K562 (cell line): ENCODE measurements at regions not wholly inside any gene's neighbourhood (a gene's known extent, or its start where the extent isn't known, plus 50 kb on each side); places are given as distances from the start of the nearest gene placed in this dataset.

Experiments used
- ATAC-seq: fragments of 200-7000 bp; cut with Tn5 transposase; 3 replicates; pipeline ENCODE4 v1.9.1; 2020; ENCODE audit warnings: moderate library complexity
- BruUV-seq: library from RNA; stranded (reverse); fragments of 400-500 nt; replicated peaks from 2 replicates; lab custom pipeline; 2021; lab: Mats Ljungman, UMichigan
- CTCF ChIA-PET: fragments of 300-600 bp; formaldehyde crosslinking; extraction: SDS; loops from one replicate; lab custom pipeline; 2021; ENCODE audit warnings: low intra/inter-chr PET ratio; lab: Yijun Ruan, JAX
- POLR2A ChIA-PET: fragments of 300-600, 350-650 bp; sonication (Branson Sonifier 250); formaldehyde crosslinking; extraction: SDS; loops from one replicate; lab custom pipeline; 2021; ENCODE audit warnings: antibody characterized with exemption, inconsistent platforms; lab: Yijun Ruan, JAX
- DNase-seq, 4 experiments: peaks; one replicate each; pipeline versions ENCODE4 v3.0.0 to v3.0.0-alpha.2; 2011 to 2018; ENCODE audit warnings: low spot score in 3 of 4, mixed read lengths in 3 of 4; ENCODE audit errors: extremely low read depth in 1 of 4
- FAIRE-seq: peaks from 2 replicates; lab custom pipeline; 2011; peaks lifted over from hg19 to GRCh38; lab: Jason Lieb, UNC
- H2AFZ ChIP-seq: 2 replicates; pipeline ENCODE4 v1.6.0; 2011; ENCODE audit warnings: low read depth, low read length, control low read depth, inconsistent platforms
- H3K27ac ChIP-seq: fragments of 200-600 bp; 3 replicates; pipeline ENCODE4 v1.8.0; 2011; ENCODE audit warnings: low read depth, mild to moderate bottlenecking, control low read depth, inconsistent platforms, low read length, moderate library complexity, mixed read lengths; ENCODE audit errors: extremely low read depth
- H3K27me3 ChIP-seq, 2 experiments: fragments of 300-600 bp in 1 of 2; 2 replicates in 1 of 2; 3 replicates in 1 of 2; pipeline versions ENCODE4 v1.6.0 to v1.8.0; 2011; ENCODE audit warnings: inconsistent platforms in 2 of 2, low read length in 2 of 2, mild to moderate bottlenecking in 1 of 2, mixed read lengths in 1 of 2, moderate library complexity in 1 of 2; ENCODE audit not compliant: control insufficient read depth in 2 of 2, insufficient read depth in 2 of 2
- H3K36me3 ChIP-seq: fragments of 300-600 bp; 3 replicates; pipeline ENCODE4 v1.8.0; 2011; ENCODE audit warnings: mild to moderate bottlenecking, low read length, inconsistent platforms; ENCODE audit not compliant: control insufficient read depth, insufficient read depth
- H3K4me1 ChIP-seq, 2 experiments: fragments of 200-600 bp in 1 of 2; replicated peaks in 1 of 2; 2 replicates in 1 of 2; 3 replicates in 1 of 2; pipeline versions ENCODE4 v1.5.1 to v1.8.0; 2011; ENCODE audit warnings: inconsistent platforms in 2 of 2, low read length in 2 of 2, mild to moderate bottlenecking in 1 of 2, mixed read lengths in 1 of 2, moderate library complexity in 1 of 2; ENCODE audit not compliant: control insufficient read depth in 2 of 2, insufficient read depth in 2 of 2
- H3K4me2 ChIP-seq: 2 replicates; pipeline ENCODE4 v1.6.1; 2011; ENCODE audit warnings: low read length, control low read depth, inconsistent platforms, mixed read lengths; ENCODE audit not compliant: insufficient read depth
- H3K4me3 ChIP-seq: fragments of 200-600 bp; sonication (generic), shearing (Covaris generic); 2 replicates; pipeline ENCODE4 v1.5.1; 2016; ENCODE audit warnings: control low read depth, inconsistent platforms
- H3K79me2 ChIP-seq: fragments of 200-600 bp; 3 replicates; pipeline ENCODE4 v1.8.0; 2011; ENCODE audit warnings: low read length, inconsistent platforms; ENCODE audit not compliant: control insufficient read depth, insufficient read depth
- H3K9ac ChIP-seq, 2 experiments: 2 replicates each; pipeline versions ENCODE4 v1.6.0 to v1.6.1; 2011; ENCODE audit warnings: low read depth in 2 of 2, low read length in 2 of 2, control low read depth in 1 of 2, inconsistent platforms in 1 of 2, mild to moderate bottlenecking in 1 of 2, mixed read lengths in 1 of 2; ENCODE audit not compliant: insufficient read depth in 1 of 2
- H3K9me1 ChIP-seq: one replicate; pipeline ENCODE4 v1.6.0; 2011; ENCODE audit warnings: inconsistent platforms, mild to moderate bottlenecking, low read length, moderate library complexity; ENCODE audit not compliant: control insufficient read depth, insufficient read depth
- H3K9me3 ChIP-seq: replicated peaks from 2 replicates; pipeline ENCODE4 v1.5.1; 2011; ENCODE audit warnings: low read depth, low read length, inconsistent platforms; ENCODE audit not compliant: control insufficient read depth, insufficient read depth
- H4K20me1 ChIP-seq: replicated peaks from 2 replicates; pipeline ENCODE4 v1.6.1; 2011; ENCODE audit warnings: low read length, inconsistent platforms, mixed read lengths; ENCODE audit not compliant: control insufficient read depth, insufficient read depth
- HMGN3 ChIP-seq: IDR thresholded peaks from 2 replicates; pipeline ENCODE4 v1.6.1; 2011; ENCODE audit warnings: borderline replicate concordance, low read depth, mild to moderate bottlenecking, mixed read lengths, low read length; ENCODE audit not compliant: insufficient read length; ENCODE audit errors: extremely low read depth
- KLF13 ChIP-seq: fragments of 450-650 bp; IDR thresholded peaks from 2 replicates; pipeline ENCODE4 v1.6.1; 2016; ENCODE audit warnings: missing genetic modification characterization, low read depth, mild to moderate bottlenecking, missing compliant biosample characterization, moderate library complexity, borderline replicate concordance
- MTA2 ChIP-seq: fragments of 450-650 bp; IDR thresholded peaks from 2 replicates; pipeline ENCODE4 v1.6.1; 2016; ENCODE audit warnings: low read depth
- NCOA6 ChIP-seq: fragments of 450-650 bp; IDR thresholded peaks from 2 replicates; pipeline ENCODE4 v1.6.1; 2017; ENCODE audit warnings: mild to moderate bottlenecking
- POLR2A ChIP-seq: fragments of 450-650 bp; conservative IDR thresholded peaks from 2 replicates; pipeline ENCODE4 v1.6.1; 2016
- RBM22 ChIP-seq: fragments of 200-400 bp; formaldehyde crosslinking; IDR thresholded peaks from 2 replicates; pipeline ENCODE4 v1.6.1; 2018; ENCODE audit warnings: low read length, low read depth; ENCODE audit not compliant: poor library complexity, severe bottlenecking
- SMAD3 ChIP-seq: fragments of 450-650 bp; formaldehyde crosslinking; conservative IDR thresholded peaks from 2 replicates; pipeline ENCODE4 v1.4.0; 2020; ENCODE audit warnings: mild to moderate bottlenecking
- ZNF12 ChIP-seq: sonication (generic); formaldehyde crosslinking; IDR thresholded peaks from 2 replicates; pipeline ENCODE4 v1.4.0; 2020; ENCODE audit warnings: mild to moderate bottlenecking, missing genetic modification reagents
- ZNF668 ChIP-seq: fragments of 250-450 bp; sonication (Bioruptor Pico); IDR thresholded peaks from 2 replicates; pipeline ENCODE4 v1.8.0; 2022; ENCODE audit warnings: mild to moderate bottlenecking, inconsistent platforms
- WGBS: fragments of 100-300 bp; shearing (Covaris generic); methylation state at CpG from one replicate; pipeline ENCODE4 v1.1.6; 2016; ENCODE audit warnings: low coverage, mixed read lengths; ENCODE audit not compliant: insufficient coverage; ENCODE audit errors: missing lambda C conversion rate; 5-methylcytosine and 5-hydroxymethylcytosine counted together
- in situ Hi-C: fragments of 300-500 bp; cut with MboI; formaldehyde crosslinking; loops from 4 replicates; pipeline ENCODE4 v1.15.0; 2018; ENCODE audit warnings: inconsistent platforms, mixed read lengths
- intact Hi-C: fragments of 100-400 bp; cut with micrococcal nuclease; formaldehyde crosslinking; loops from 2 replicates; pipeline ENCODE4 v1.14.2; 2022
- TF ChIP-seq, protein P1 (sequence below): fragments of 450-650 bp; formaldehyde crosslinking; IDR thresholded peaks from 2 replicates; pipeline ENCODE4 v1.4.0; 2020; ENCODE audit warnings: mild to moderate bottlenecking, mixed read lengths
- TF ChIP-seq, protein P2 (sequence below), 2 experiments: IDR thresholded peaks; 2 replicates each; pipeline ENCODE4 v1.6.1; 2012; ENCODE audit warnings: improper control_type of control experiment in 2 of 2, low read depth in 2 of 2, low read length in 2 of 2, borderline replicate concordance in 1 of 2
- TF ChIP-seq, protein P3 (sequence below), 2 experiments: fragments of 450-650 bp; conservative IDR thresholded peaks; 2 replicates each; pipeline ENCODE4 v1.6.1; 2017; ENCODE audit warnings: mild to moderate bottlenecking in 2 of 2, moderate library complexity in 2 of 2
- TF ChIP-seq, protein P4 (sequence below): sonication (generic); formaldehyde crosslinking; IDR thresholded peaks from 2 replicates; pipeline ENCODE4 v1.8.1; 2022; ENCODE audit warnings: missing genetic modification reagents

DNA sequence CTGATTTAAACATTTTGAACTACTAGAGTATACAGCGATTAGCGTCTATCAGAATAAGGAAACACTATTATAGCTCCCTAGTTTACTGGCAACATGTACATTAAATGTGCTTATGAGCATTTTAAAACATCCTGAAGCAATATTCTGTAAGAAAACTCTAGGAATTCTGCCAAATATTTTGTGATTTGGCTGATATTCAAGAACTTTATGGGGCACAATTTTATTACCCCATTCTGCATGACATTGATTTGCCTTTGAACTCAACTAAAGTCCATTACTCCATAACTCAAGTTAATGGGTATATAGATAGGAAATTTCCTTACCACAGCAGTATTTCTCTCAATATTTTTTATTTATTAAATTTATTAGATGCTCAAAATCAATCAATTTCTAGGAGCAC is 369.9 kb upstream of the KCND2 start:
- intact Hi-C loops: no loop called here
- no peak for ATAC-seq
- TF ChIP-seq ZNF12: no peak
- no peak for TF ChIP-seq POLR2A
- no peak for TF ChIP-seq HMGN3
- TF ChIP-seq, protein P1, sequence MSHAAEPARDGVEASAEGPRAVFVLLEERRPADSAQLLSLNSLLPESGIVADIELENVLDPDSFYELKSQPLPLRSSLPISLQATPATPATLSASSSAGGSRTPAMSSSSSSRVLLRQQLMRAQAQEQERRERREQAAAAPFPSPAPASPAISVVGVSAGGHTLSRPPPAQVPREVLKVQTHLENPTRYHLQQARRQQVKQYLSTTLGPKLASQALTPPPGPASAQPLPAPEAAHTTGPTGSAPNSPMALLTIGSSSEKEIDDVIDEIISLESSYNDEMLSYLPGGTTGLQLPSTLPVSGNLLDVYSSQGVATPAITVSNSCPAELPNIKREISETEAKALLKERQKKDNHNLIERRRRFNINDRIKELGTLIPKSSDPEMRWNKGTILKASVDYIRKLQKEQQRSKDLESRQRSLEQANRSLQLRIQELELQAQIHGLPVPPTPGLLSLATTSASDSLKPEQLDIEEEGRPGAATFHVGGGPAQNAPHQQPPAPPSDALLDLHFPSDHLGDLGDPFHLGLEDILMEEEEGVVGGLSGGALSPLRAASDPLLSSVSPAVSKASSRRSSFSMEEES (CRISPR knock-in tag): no peak
- TF ChIP-seq, protein P2, sequence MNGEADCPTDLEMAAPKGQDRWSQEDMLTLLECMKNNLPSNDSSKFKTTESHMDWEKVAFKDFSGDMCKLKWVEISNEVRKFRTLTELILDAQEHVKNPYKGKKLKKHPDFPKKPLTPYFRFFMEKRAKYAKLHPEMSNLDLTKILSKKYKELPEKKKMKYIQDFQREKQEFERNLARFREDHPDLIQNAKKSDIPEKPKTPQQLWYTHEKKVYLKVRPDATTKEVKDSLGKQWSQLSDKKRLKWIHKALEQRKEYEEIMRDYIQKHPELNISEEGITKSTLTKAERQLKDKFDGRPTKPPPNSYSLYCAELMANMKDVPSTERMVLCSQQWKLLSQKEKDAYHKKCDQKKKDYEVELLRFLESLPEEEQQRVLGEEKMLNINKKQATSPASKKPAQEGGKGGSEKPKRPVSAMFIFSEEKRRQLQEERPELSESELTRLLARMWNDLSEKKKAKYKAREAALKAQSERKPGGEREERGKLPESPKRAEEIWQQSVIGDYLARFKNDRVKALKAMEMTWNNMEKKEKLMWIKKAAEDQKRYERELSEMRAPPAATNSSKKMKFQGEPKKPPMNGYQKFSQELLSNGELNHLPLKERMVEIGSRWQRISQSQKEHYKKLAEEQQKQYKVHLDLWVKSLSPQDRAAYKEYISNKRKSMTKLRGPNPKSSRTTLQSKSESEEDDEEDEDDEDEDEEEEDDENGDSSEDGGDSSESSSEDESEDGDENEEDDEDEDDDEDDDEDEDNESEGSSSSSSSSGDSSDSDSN (IDR thresholded peaks at IDR 0.05; ENCODE audit: borderline replicate concordance in 1 of 2, low read depth in 2 of 2, low read length in 2 of 2): no peak
- no peak for TF ChIP-seq NCOA6
- TF ChIP-seq SMAD3 (CRISPR knock-in tag): no peak
- TF ChIP-seq ZNF668 (CRISPR knock-in tag): no peak
- TF ChIP-seq, protein P3, sequence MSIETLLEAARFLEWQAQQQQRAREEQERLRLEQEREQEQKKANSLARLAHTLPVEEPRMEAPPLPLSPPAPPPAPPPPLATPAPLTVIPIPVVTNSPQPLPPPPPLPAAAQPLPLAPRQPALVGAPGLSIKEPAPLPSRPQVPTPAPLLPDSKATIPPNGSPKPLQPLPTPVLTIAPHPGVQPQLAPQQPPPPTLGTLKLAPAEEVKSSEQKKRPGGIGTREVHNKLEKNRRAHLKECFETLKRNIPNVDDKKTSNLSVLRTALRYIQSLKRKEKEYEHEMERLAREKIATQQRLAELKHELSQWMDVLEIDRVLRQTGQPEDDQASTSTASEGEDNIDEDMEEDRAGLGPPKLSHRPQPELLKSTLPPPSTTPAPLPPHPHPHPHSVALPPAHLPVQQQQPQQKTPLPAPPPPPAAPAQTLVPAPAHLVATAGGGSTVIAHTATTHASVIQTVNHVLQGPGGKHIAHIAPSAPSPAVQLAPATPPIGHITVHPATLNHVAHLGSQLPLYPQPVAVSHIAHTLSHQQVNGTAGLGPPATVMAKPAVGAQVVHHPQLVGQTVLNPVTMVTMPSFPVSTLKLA (conservative IDR thresholded peaks at IDR 0.05): no peak
- no peak for TF ChIP-seq KLF13 (tag)
- no peak for TF ChIP-seq RBM22
- TF ChIP-seq, protein P4, sequence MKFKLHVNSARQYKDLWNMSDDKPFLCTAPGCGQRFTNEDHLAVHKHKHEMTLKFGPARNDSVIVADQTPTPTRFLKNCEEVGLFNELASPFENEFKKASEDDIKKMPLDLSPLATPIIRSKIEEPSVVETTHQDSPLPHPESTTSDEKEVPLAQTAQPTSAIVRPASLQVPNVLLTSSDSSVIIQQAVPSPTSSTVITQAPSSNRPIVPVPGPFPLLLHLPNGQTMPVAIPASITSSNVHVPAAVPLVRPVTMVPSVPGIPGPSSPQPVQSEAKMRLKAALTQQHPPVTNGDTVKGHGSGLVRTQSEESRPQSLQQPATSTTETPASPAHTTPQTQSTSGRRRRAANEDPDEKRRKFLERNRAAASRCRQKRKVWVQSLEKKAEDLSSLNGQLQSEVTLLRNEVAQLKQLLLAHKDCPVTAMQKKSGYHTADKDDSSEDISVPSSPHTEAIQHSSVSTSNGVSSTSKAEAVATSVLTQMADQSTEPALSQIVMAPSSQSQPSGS (CRISPR knock-in tag): no peak
- TF ChIP-seq MTA2: no peak

More for the DNA sequence above, 369.9 kb upstream of the KCND2 start:
- no peak for DNase-seq
- no peak overlapping the region for H3K4me2 ChIP-seq
- no peaks in the 10 kb centered on the region for H3K9me1 ChIP-seq
- CTCF ChIA-PET: no interaction called here
- 54% methylated on average over 2 of the region's 2 CpGs for WGBS
- no peak overlapping the region for H2AFZ ChIP-seq
- FAIRE-seq: no peak
- H3K9ac ChIP-seq: no peak overlapping the region
- H3K36me3 ChIP-seq: peaks cover 43% of the 10 kb centered on the region
- in situ Hi-C loops: no loop called here
- no TSS peak for BruUV-seq
- peaks cover 100% of the 10 kb centered on the region for H3K79me2 ChIP-seq
- no peaks in the 10 kb centered on the region; the same call in 1 of the 2 replicates for H4K20me1 ChIP-seq
- no peak overlapping the region for H3K4me3 ChIP-seq
- POLR2A ChIA-PET: no interaction called here
- peaks cover 1% of the 10 kb centered on the region; the same call in 1 of the 2 replicates for H3K9me3 ChIP-seq
- H3K27me3 ChIP-seq: no peaks in the 10 kb centered on the region
- no peak overlapping the region for H3K27ac ChIP-seq
- H3K4me1 ChIP-seq: peaks cover 0 to 4% of the 10 kb centered on the region in 2 experiments; a peak in 2 of 5 replicates
